Esophagus squamous epithelium (tissue), 5 donors: ENCODE measurements at regions not wholly inside any gene's neighbourhood (a gene's known extent, or its start where the extent isn't known, plus 50 kb on each side); places are given as distances from the start of the nearest gene placed in this dataset.
"Not testable (repeated sequence)": the region's sequence is repeated elsewhere in the genome, so short reads cannot be mapped to it uniquely, and the experiment has no call there.

Source experiments
- DNase-seq: peaks from one replicate; lab custom pipeline; 2025; lab: John Stamatoyannopoulos, UW
- H3K27ac ChIP-seq, 4 donors: fragments of 200-600 bp; sonication (generic); one replicate each; pipeline ENCODE4 v1.5.1; 2016 to 2019; ENCODE audit warnings: mild to moderate bottlenecking in 1 of 4
- H3K27me3 ChIP-seq, 4 donors: fragments of 200-600 bp; sonication (generic); 1 replicate in 3 of 4; 2 replicates in 1 of 4; pipeline versions ENCODE4 v1.5.1 to v1.6.0; 2017 to 2021; ENCODE audit warnings: antibody characterized with exemption in 1 of 4
- H3K36me3 ChIP-seq, 3 donors: fragments of 200-600 bp; sonication (generic); one replicate each; pipeline ENCODE4 v1.5.1; 2016 to 2019
- H3K4me1 ChIP-seq, 3 donors: fragments of 200-600 bp; sonication (generic); one replicate each; pipeline ENCODE4 v1.5.1; 2017 to 2019
- H3K4me3 ChIP-seq, 4 donors: fragments of 200-600 bp; sonication (generic); 1 replicate in 3 of 4; 2 replicates in 1 of 4; pipeline ENCODE4 v1.5.1; 2016 to 2019; ENCODE audit warnings: mild to moderate bottlenecking in 2 of 4, moderate library complexity in 1 of 4
- H3K9me3 ChIP-seq, 3 donors: fragments of 200-600 bp; sonication (generic); one replicate each; pipeline ENCODE4 v1.5.1; 2016 to 2019
- CTCF ChIP-seq, 6 experiments: fragments of 450-650 bp in 4 of 6; fragments of 200-600 bp in 2 of 6; sonication (generic) in 2 of 6; IDR thresholded peaks; one replicate each; pipeline ENCODE4 v1.5.1; 2016 to 2019; ENCODE audit warnings: antibody characterized with exemption in 6 of 6, mild to moderate bottlenecking in 4 of 6, moderate library complexity in 4 of 6
- POLR2A ChIP-seq, 4 donors: fragments of 450-650 bp; IDR thresholded peaks; one replicate each; pipeline ENCODE4 v1.6.1; 2017; ENCODE audit warnings: antibody characterized with exemption in 4 of 4, mild to moderate bottlenecking in 4 of 4, moderate library complexity in 3 of 4
- WGBS, 2 donors: methylation state at CpG; one replicate each; pipeline ENCODE4 v1.1.5; 2018; 5-methylcytosine and 5-hydroxymethylcytosine counted together
- intact Hi-C: fragments of 100-400 bp; cut with DNase I; formaldehyde crosslinking; loops from one replicate; pipeline ENCODE4 v1.15.0; 2022
- donor health status: DM: yes; HTN: yes; CAD: no.

GRCh38 chr9:135179041-135179440, 91.6 kb downstream of the OLFM1 start:
- Histone ChIP-seq H3K9me3 (no peaks in the 10 kb centered on the region), H3K27me3 (peaks cover 0 to 60% (median 0%) of the 10 kb centered on the region in 4 donors), H3K4me3 (no peak overlapping the region), H3K36me3 (no peaks in the 10 kb centered on the region), H3K27ac (no peak overlapping the region), H3K4me1 (peaks cover 0 to 5% (median 0%) of the 10 kb centered on the region in 3 donors)
- TF ChIP-seq POLR2A (IDR thresholded peaks at IDR 0.05): no peak
- no peak for TF ChIP-seq CTCF (IDR thresholded peaks at IDR 0.05)
- 65 to 86% methylated on average over 6 to 10 of the region's 10 CpGs for WGBS, 2 donors
- DNase-seq: no peak
- intact Hi-C loops: no loop called here

GRCh38 chr9:135179976-135180375, 92.5 kb downstream of the OLFM1 start:
- Histone ChIP-seq H3K27me3 (peaks cover 0 to 61% (median 0%) of the 10 kb centered on the region in 4 donors), H3K4me3 (no peak overlapping the region), H3K27ac (no peak overlapping the region), H3K36me3 (no peaks in the 10 kb centered on the region), H3K4me1 (peaks cover 0 to 10% (median 0%) of the 10 kb centered on the region in 3 donors), H3K9me3 (no peaks in the 10 kb centered on the region)
- 87% methylated on average over 3 of the region's 9 CpGs; no CpG with 5 or more reads in 1 of the 2 donors for WGBS, 2 donors
- intact Hi-C loops: no loop called here
- TF ChIP-seq CTCF (IDR thresholded peaks at IDR 0.05) (no peak), POLR2A (IDR thresholded peaks at IDR 0.05) (no peak)
- DNase-seq: no peak

GRCh38 chr9:135180586-135180985, 93.1 kb downstream of the OLFM1 start:
- intact Hi-C loops: no loop called here
- 76% methylated on average over 4 of the region's 4 CpGs; no CpG with 5 or more reads in 1 of the 2 donors for WGBS, 2 donors

DNA sequence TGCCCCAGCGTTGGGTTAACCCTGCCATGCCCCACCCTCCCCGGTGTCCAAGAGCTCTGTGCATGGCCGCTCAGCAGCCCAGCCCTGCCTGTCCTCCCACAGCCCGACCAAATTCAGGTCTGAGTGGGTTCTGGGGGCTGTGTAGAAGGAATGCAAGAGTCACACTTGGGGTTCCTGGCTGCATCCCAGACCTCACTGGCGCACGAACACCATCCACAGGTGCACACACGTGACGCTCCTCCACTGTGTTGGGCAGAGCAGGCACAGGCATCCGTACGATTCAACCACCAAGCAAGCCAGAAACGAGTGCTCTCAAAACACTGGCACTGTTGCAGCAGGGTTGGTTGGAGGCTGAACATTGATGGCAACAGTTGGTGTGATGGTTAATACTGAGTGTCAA, 93.9 kb downstream of the OLFM1 start:
- H3K9me3 ChIP-seq: no peaks in the 10 kb centered on the region
- peaks cover 0 to 10% (median 0%) of the 10 kb centered on the region in 3 donors for H3K4me1 ChIP-seq
- intact Hi-C loops: no loop called here
- no peaks in the 10 kb centered on the region for H3K36me3 ChIP-seq
- no peak overlapping the region for H3K4me3 ChIP-seq
- DNase-seq: no peak
- H3K27me3 ChIP-seq: peaks cover 0 to 62% (median 0%) of the 10 kb centered on the region in 4 donors
- no peak for TF ChIP-seq POLR2A (IDR thresholded peaks at IDR 0.05)
- no peak for TF ChIP-seq CTCF (IDR thresholded peaks at IDR 0.05)
- 67 to 79% methylated on average over 5 to 6 of the region's 11 CpGs for WGBS, 2 donors
- no peak overlapping the region for H3K27ac ChIP-seq

More at GRCh38 chr9:135180586-135180985, 93.1 kb downstream of the OLFM1 start:
- Histone ChIP-seq H3K27ac (no peak overlapping the region), H3K4me3 (no peak overlapping the region), H3K36me3 (no peaks in the 10 kb centered on the region), H3K27me3 (peaks cover 0 to 62% (median 0%) of the 10 kb centered on the region in 4 donors), H3K9me3 (no peaks in the 10 kb centered on the region), H3K4me1 (peaks cover 0 to 10% (median 0%) of the 10 kb centered on the region in 3 donors)
- no peak for TF ChIP-seq POLR2A (IDR thresholded peaks at IDR 0.05)
- TF ChIP-seq CTCF (IDR thresholded peaks at IDR 0.05): no peak
- DNase-seq: no peak

GRCh38 chr9:135181841-135182240, 94.4 kb downstream of the OLFM1 start:
- H3K9me3 ChIP-seq, DNase-seq, H3K27ac ChIP-seq, intact Hi-C loops, H3K4me3 ChIP-seq, H3K36me3 ChIP-seq: not testable (repeated sequence)
- Histone ChIP-seq H3K27me3 (peaks cover 0 to 62% (median 0%) of the 10 kb centered on the region in 4 donors), H3K4me1 (peaks cover 0 to 14% (median 0%) of the 10 kb centered on the region in 3 donors)
- 79 to 90% methylated on average over 9 to 10 of the region's 10 CpGs for WGBS, 2 donors

DNA sequence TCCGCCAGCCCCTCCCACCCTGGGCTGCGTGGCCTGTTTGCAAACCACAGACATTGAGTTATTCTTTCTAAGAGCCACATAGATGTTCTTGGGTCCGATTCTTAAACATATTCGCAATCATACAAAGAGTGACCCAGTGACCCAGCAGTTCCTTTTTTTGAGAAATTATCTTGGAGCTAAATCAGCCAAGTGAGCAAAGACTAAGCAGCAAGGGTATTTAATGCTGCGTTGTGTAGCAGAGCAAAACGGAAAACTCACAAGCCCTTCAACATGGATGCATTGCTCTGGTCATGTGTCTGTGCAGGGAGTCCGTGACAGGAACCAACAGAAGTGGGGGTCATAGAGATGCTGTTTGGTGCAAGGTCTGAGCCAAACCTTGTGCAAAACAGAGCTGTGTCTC, 95.6 kb downstream of the OLFM1 start:
- H3K27me3 ChIP-seq: peaks cover 0 to 73% (median 0%) of the 10 kb centered on the region in 4 donors
- H3K4me3 ChIP-seq: no peak overlapping the region

More for the DNA sequence above, 95.6 kb downstream of the OLFM1 start:
- TF ChIP-seq CTCF (IDR thresholded peaks at IDR 0.05): no peak
- TF ChIP-seq POLR2A (IDR thresholded peaks at IDR 0.05): no peak
- 76 to 79% methylated on average over 7 of the region's 7 CpGs for WGBS, 2 donors
- H3K9me3 ChIP-seq: no peaks in the 10 kb centered on the region
- H3K27ac ChIP-seq: no peak overlapping the region
- DNase-seq: no peak
- intact Hi-C loops: no loop called here
- H3K36me3 ChIP-seq: no peaks in the 10 kb centered on the region
- H3K4me1 ChIP-seq: peaks cover 0 to 19% (median 0%) of the 10 kb centered on the region in 3 donors
